Mesenchymal stem cell (in vitro differentiated cells and primary cell): ENCODE measurements at regions not wholly inside any gene's neighbourhood (a gene's known extent, or its start where the extent isn't known, plus 50 kb on each side); places are given as distances from the start of the nearest gene placed in this dataset.

Experiments
- DNase-seq: peaks from one replicate; pipeline ENCODE4 v3.0.0-alpha.2; 2013
- H2AFZ ChIP-seq: one replicate; pipeline ENCODE4 v1.6.1; 2013; ENCODE audit warnings: low read depth, mild to moderate bottlenecking, control low read depth, inconsistent platforms, low read length, moderate library complexity
- H2AK5ac ChIP-seq: 2 replicates; pipeline ENCODE4 v1.6.1; 2013; ENCODE audit warnings: low read length, moderate library complexity, mild to moderate bottlenecking, inconsistent platforms; ENCODE audit not compliant: severe bottlenecking
- H2BK120ac ChIP-seq: one replicate; pipeline ENCODE4 v1.6.1; 2013; ENCODE audit warnings: low read depth, mild to moderate bottlenecking, inconsistent platforms, low read length, moderate library complexity
- H2BK12ac ChIP-seq, 2 experiments: one replicate each; pipeline ENCODE4 v1.6.1; 2013; ENCODE audit warnings: inconsistent platforms in 2 of 2, low read length in 2 of 2, mild to moderate bottlenecking in 2 of 2, moderate library complexity in 2 of 2, control low read depth in 1 of 2
- H2BK15ac ChIP-seq: one replicate; pipeline ENCODE4 v1.6.1; 2013; ENCODE audit warnings: mild to moderate bottlenecking, low read depth, inconsistent platforms; ENCODE audit not compliant: poor library complexity, severe bottlenecking
- H2BK5ac ChIP-seq: 2 replicates; pipeline ENCODE4 v1.6.1; 2013; ENCODE audit warnings: low read depth, mild to moderate bottlenecking, low read length, control low read depth, inconsistent platforms; ENCODE audit not compliant: poor library complexity, severe bottlenecking
- H3K14ac ChIP-seq, 2 experiments: one replicate each; pipeline ENCODE4 v1.6.1; 2013; ENCODE audit warnings: inconsistent platforms in 2 of 2, low read length in 2 of 2, control low read depth in 1 of 2, mild to moderate bottlenecking in 1 of 2, moderate library complexity in 1 of 2
- H3K18ac ChIP-seq, 2 experiments: one replicate each; pipeline ENCODE4 v1.6.1; 2013; ENCODE audit warnings: inconsistent platforms in 2 of 2, low read length in 2 of 2, control low read depth in 1 of 2, low read depth in 1 of 2, mild to moderate bottlenecking in 1 of 2
- H3K23ac ChIP-seq, 2 experiments: one replicate each; pipeline ENCODE4 v1.6.1; 2013; ENCODE audit warnings: inconsistent platforms in 2 of 2, low read length in 2 of 2, mild to moderate bottlenecking in 2 of 2, moderate library complexity in 2 of 2, control low read depth in 1 of 2
- H3K27ac ChIP-seq: 2 replicates; pipeline ENCODE4 v1.5.1; 2013; ENCODE audit warnings: mild to moderate bottlenecking, moderate library complexity, low read length, control low read depth, inconsistent platforms; ENCODE audit not compliant: poor library complexity, severe bottlenecking
- H3K27me3 ChIP-seq, 2 experiments: 2 replicates each; pipeline versions ENCODE4 v1.6.1 to v1.7.0; 2013; ENCODE audit warnings: low read length in 2 of 2, mild to moderate bottlenecking in 2 of 2, moderate library complexity in 2 of 2, control low read depth in 1 of 2, inconsistent platforms in 1 of 2; ENCODE audit not compliant: control insufficient read depth in 1 of 2, insufficient read depth in 1 of 2
- H3K36me3 ChIP-seq, 2 experiments: 2 replicates each; pipeline versions ENCODE4 v1.6.1 to v1.7.0; 2013; ENCODE audit warnings: low read length in 2 of 2, control low read depth in 1 of 2, inconsistent platforms in 1 of 2, low read depth in 1 of 2, mild to moderate bottlenecking in 1 of 2; ENCODE audit not compliant: insufficient read depth in 2 of 2, control insufficient read depth in 1 of 2
- H3K4ac ChIP-seq, 2 experiments: one replicate each; pipeline ENCODE4 v1.6.1; 2013; ENCODE audit warnings: inconsistent platforms in 2 of 2, low read length in 2 of 2, mild to moderate bottlenecking in 2 of 2, moderate library complexity in 2 of 2, control low read depth in 1 of 2, low read depth in 1 of 2
- H3K4me1 ChIP-seq: 2 replicates; pipeline ENCODE4 v1.6.1; 2013; ENCODE audit warnings: low read depth, low read length, control low read depth; ENCODE audit not compliant: control insufficient read depth, insufficient read depth
- H3K4me2 ChIP-seq: 2 replicates; pipeline ENCODE4 v1.6.1; 2013; ENCODE audit warnings: low read length, mild to moderate bottlenecking, inconsistent platforms; ENCODE audit not compliant: poor library complexity, severe bottlenecking
- H3K4me3 ChIP-seq, 2 experiments: 2 replicates each; pipeline versions ENCODE4 v1.5.1 to v1.7.0; 2013; ENCODE audit warnings: low read length in 2 of 2, mild to moderate bottlenecking in 2 of 2, control low read depth in 1 of 2, low read depth in 1 of 2; ENCODE audit not compliant: insufficient read depth in 1 of 2
- H3K79me1 ChIP-seq: replicated peaks from 2 replicates; pipeline ENCODE4 v1.6.1; 2013; ENCODE audit warnings: mild to moderate bottlenecking, control low read depth, low read length, inconsistent platforms; ENCODE audit not compliant: poor library complexity, severe bottlenecking
- H3K9ac ChIP-seq: 2 replicates; pipeline ENCODE4 v1.7.0; 2013; ENCODE audit warnings: mild to moderate bottlenecking, low read length, moderate library complexity
- H3K9me3 ChIP-seq: 2 replicates; pipeline ENCODE4 v1.7.0; 2013; ENCODE audit warnings: mild to moderate bottlenecking, low read length; ENCODE audit not compliant: control insufficient read depth
- H4K8ac ChIP-seq: one replicate; pipeline ENCODE4 v1.6.1; 2013; ENCODE audit warnings: inconsistent platforms, mild to moderate bottlenecking, low read length, moderate library complexity
- H4K91ac ChIP-seq: one replicate; pipeline ENCODE4 v1.6.1; 2013; ENCODE audit warnings: mild to moderate bottlenecking, low read length, inconsistent platforms
- WGBS: methylation state at CpG from one replicate; pipeline ENCODE4 v1.1.7; 2013; ENCODE audit warnings: mixed read lengths; 5-methylcytosine and 5-hydroxymethylcytosine counted together

GRCh38 chr5:85931220-85931619, 686.5 kb upstream of the COX7C start:
- Histone ChIP-seq H3K4me3 (no peak overlapping the region), H4K91ac (no peak overlapping the region), H2BK5ac (no peak overlapping the region), H3K23ac (no peak overlapping the region), H3K14ac (no peak overlapping the region), H3K79me1 (no peaks in the 10 kb centered on the region), H3K18ac (no peak overlapping the region), H3K4ac (no peak overlapping the region), H3K4me2 (no peak overlapping the region), H3K36me3 (no peaks in the 10 kb centered on the region), H2BK15ac (no peak overlapping the region), H3K27ac (no peak overlapping the region), H2BK12ac (no peak overlapping the region), H2AFZ (no peak overlapping the region), H2BK120ac (no peak overlapping the region), H2AK5ac (no peak overlapping the region), H4K8ac (no peak overlapping the region), H3K4me1 (no peaks in the 10 kb centered on the region), H3K9ac (no peak overlapping the region), H3K9me3 (peaks cover 15% of the 10 kb centered on the region), H3K27me3 (no peaks in the 10 kb centered on the region)
- DNase-seq = no peak
- WGBS = 93% methylated on average over 2 of the region's 3 CpGs

- Histone ChIP-seq H3K4me1 (no peaks in the 10 kb centered on the region), H3K4ac (no peak overlapping the region), H2BK15ac (no peak overlapping the region), H2BK5ac (no peak overlapping the region), H3K9ac (no peak overlapping the region), H3K27me3 (no peaks in the 10 kb centered on the region), H3K14ac (no peak overlapping the region), H2BK120ac (no peak overlapping the region), H2BK12ac (no peak overlapping the region), H3K27ac (no peak overlapping the region), H4K91ac (no peak overlapping the region), H3K4me3 (no peak overlapping the region), H3K4me2 (no peak overlapping the region), H3K18ac (no peak overlapping the region), H2AK5ac (no peak overlapping the region), H3K9me3 (peaks cover 25% of the 10 kb centered on the region), H3K79me1 (no peaks in the 10 kb centered on the region), H2AFZ (no peak overlapping the region), H3K23ac (no peak overlapping the region), H3K36me3 (no peaks in the 10 kb centered on the region), H4K8ac (no peak overlapping the region)
- WGBS = 43% methylated on average over 3 of the region's 3 CpGs
- DNase-seq = no peak
Measured at GRCh38 chr5:85938201-85938600, 679.5 kb upstream of the COX7C start.

GRCh38 chr5:85951707-85952210, 666.0 kb upstream of the COX7C start:
- Histone ChIP-seq H2BK15ac (no peak overlapping the region), H3K4me2 (no peak overlapping the region), H2BK5ac (no peak overlapping the region), H3K14ac (no peak overlapping the region), H3K4me1 (no peaks in the 10 kb centered on the region), H3K9me3 (peaks cover 27% of the 10 kb centered on the region), H4K8ac (no peak overlapping the region), H2BK12ac (no peak overlapping the region), H3K9ac (no peak overlapping the region), H3K27me3 (no peaks in the 10 kb centered on the region), H4K91ac (no peak overlapping the region), H2AFZ (no peak overlapping the region), H2BK120ac (no peak overlapping the region), H3K36me3 (no peaks in the 10 kb centered on the region), H3K23ac (no peak overlapping the region), H2AK5ac (no peak overlapping the region), H3K27ac (no peak overlapping the region), H3K4ac (no peak overlapping the region), H3K4me3 (no peak overlapping the region), H3K18ac (no peak overlapping the region), H3K79me1 (no peaks in the 10 kb centered on the region)
- no peak for DNase-seq
- 75% methylated on average over 3 of the region's 3 CpGs for WGBS

- no peak overlapping the region for H3K9ac ChIP-seq
- H2BK15ac ChIP-seq = no peak overlapping the region
- no CpG with 5 or more reads among the region's 2 CpGs for WGBS
- H3K18ac ChIP-seq = no peak overlapping the region
- no peak overlapping the region for H3K4me3 ChIP-seq
- no peak overlapping the region for H3K4ac ChIP-seq
- H3K23ac ChIP-seq = no peak overlapping the region
- H3K14ac ChIP-seq = no peak overlapping the region
- H3K4me1 ChIP-seq = no peaks in the 10 kb centered on the region
- no peak overlapping the region for H2AFZ ChIP-seq
- no peaks in the 10 kb centered on the region for H3K27me3 ChIP-seq
- H2AK5ac ChIP-seq = no peak overlapping the region
- H2BK12ac ChIP-seq = no peak overlapping the region
- H3K79me1 ChIP-seq = no peaks in the 10 kb centered on the region
- no peak for DNase-seq
- H4K91ac ChIP-seq = no peak overlapping the region
- H2BK5ac ChIP-seq = no peak overlapping the region
- H4K8ac ChIP-seq = no peak overlapping the region
- peaks cover 27% of the 10 kb centered on the region for H3K9me3 ChIP-seq
- H3K36me3 ChIP-seq = no peaks in the 10 kb centered on the region
- H2BK120ac ChIP-seq = no peak overlapping the region
- no peak overlapping the region for H3K4me2 ChIP-seq
- no peak overlapping the region for H3K27ac ChIP-seq
Measured at GRCh38 chr5:85952680-85953079, 665.1 kb upstream of the COX7C start.
